AG09319 (cell line): ENCODE measurements at regions not wholly inside any gene's neighbourhood (a gene's known extent, or its start where the extent isn't known, plus 50 kb on each side); places are given as distances from the start of the nearest gene placed in this dataset.

Experiments
- DNase-seq: peaks from one replicate; pipeline ENCODE4 v3.0.0-alpha.2; 2010; ENCODE audit warnings: low read depth; ENCODE audit errors: extremely low read depth
- CTCF ChIP-seq: IDR thresholded peaks from 2 replicates; pipeline ENCODE4 v1.5.1; 2011; ENCODE audit warnings: low read depth, mild to moderate bottlenecking, inconsistent platforms, low read length, moderate library complexity

- TF ChIP-seq CTCF, result no peak
- DNase-seq, result no peak
Measured at GRCh38 chr5:29162297-29162696, 2031.2 kb upstream of the CDH6 start.

DNA sequence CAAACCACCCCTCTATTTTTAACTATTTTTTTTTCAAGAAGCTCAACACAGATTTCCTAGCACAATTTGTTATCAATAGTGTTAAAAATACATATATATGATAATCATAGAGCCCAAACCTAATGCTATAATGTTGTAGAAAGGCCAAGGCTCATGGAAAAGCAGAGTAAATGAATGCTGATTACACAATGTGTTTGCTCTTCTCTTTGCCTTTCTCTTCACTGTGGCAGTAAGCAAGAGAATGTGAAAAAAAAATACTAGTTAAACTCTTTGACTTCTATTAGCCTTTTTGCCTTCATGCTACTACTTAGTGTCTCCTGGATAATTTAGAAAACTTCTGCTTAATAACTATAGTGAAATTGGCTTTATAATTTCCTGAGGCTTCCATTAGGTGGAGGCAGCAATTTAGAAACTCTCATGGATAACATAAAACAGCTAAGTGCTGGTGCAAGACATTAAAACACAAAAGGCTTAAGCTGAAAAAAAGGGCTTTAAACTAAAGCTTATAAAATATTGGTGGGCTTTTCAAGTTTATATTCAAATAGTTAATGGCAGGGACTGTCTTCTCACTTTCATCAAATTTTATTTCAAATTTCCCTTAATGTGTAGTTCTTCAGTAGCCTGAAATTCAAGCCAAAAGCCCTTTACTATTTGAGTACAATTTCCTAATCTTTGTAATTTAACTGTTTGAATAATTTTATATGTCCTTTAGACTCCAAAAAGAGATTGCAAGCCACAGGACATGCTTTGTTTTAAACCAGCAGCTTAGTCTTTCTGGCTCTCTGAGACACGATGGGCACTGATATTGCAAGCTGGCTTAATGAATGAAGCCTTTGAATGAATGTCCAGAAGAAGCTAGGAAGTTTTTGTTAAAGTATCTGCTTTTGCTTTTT is 2031.8 kb upstream of the CDH6 start:
- no peak for DNase-seq

GRCh38 chr5:29157975-29158374 is 2035.5 kb upstream of the CDH6 start:
- no peak for DNase-seq
- TF ChIP-seq CTCF, result no peak

More for the DNA sequence above, 2031.8 kb upstream of the CDH6 start:
- no peak for TF ChIP-seq CTCF

DNA sequence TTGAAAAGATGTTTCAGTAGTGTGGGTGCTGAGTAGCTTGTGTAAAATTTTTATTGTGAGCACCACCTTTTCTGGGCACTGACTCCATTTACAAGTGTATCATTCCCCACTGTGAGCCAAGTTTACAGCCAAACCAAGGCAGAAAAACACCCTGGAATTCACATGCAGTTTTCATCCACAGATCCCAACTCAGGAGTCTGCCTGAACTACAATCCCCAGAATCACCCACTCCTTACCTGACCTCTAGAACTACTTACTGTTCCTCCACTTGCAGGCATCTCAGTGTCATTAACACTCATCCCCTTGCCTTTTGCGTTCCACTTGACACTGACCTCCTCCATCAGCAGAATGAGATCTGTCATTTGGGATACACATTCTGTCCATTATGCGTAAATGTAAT is 2042.6 kb upstream of the CDH6 start:
- DNase-seq, result no peak
- no peak for TF ChIP-seq CTCF

DNA sequence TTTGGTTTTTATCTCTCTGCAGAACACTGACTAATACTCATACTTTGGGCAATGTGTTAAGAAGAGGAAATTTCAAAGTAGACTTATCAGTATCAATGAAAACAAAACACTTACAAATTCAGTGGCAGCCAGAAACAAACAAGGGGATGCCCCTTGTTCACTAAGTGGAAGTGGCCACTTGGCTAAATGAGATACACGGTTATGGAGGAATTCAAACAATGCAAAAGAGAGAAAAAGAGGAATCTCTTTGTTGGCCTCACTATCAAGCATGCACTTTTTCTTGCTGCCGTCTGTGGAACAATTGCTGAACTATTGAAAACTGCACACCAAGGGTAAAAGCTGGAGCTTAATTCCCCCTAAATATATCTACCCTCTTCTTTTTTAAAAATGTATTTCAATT is 2044.9 kb upstream of the CDH6 start:
- no peak for DNase-seq
- no peak for TF ChIP-seq CTCF

DNA sequence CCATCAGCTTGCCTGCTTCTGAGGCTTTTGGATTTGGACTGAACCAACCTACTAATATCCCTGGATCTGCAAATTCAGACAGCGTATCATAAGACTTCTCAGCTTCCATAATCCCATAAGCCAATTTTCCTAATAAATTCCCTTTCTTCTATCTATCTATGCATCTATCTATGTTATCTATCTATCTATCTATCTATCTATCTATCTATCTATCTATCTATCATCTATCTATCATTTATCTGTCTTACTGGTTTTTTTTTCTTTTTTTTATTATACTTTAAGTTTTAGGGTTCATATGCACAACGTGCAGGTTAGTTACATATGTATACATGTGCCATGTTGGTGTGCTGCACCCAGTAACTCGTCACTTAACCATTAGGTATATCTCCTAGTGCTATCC is 2045.4 kb upstream of the CDH6 start:
- no peak for DNase-seq
- TF ChIP-seq CTCF, result no peak

- no peak for TF ChIP-seq CTCF
- no peak for DNase-seq
Measured at GRCh38 chr5:29143266-29143665, 2050.2 kb upstream of the CDH6 start.
